Stimulated activated CD4-positive, alpha-beta T cell treated with anti-CD3 and anti-CD28 coated beads, Interleukin-4, amount 100 ng/mL, for 4 hours (primary cell): ENCODE measurements at regions not wholly inside any gene's neighbourhood (a gene's known extent, or its start where the extent isn't known, plus 50 kb on each side); places are given as distances from the start of the nearest gene placed in this dataset.

Source experiments
- DNase-seq, 2 experiments: peaks; one replicate each; pipeline ENCODE4 v3.0.0-alpha.2; 2020

DNA sequence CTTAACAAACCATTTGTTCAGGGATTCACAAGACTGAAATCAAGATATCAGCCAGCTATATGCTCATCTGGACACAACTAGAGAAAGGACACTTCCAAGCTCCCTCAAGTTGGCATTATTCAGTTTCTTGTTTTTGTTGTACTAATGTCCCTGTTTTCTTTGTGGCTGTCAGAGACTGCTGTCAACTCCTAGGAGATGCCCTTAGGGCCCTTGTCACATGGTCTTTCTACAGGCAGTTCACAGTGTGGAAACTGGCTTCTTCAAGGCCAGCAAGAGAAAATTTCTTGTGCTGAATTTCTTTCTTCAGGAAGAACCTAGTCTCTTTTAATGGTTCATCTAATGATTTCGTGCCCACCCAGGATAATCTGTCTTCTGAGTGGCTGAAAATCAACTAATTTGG lies 677.2 kb upstream of the MAN1A1 start:
- no peak for DNase-seq

GRCh38 chr6:120010075-120010474 lies 660.5 kb upstream of the MAN1A1 start:
- DNase-seq: no peak

DNA sequence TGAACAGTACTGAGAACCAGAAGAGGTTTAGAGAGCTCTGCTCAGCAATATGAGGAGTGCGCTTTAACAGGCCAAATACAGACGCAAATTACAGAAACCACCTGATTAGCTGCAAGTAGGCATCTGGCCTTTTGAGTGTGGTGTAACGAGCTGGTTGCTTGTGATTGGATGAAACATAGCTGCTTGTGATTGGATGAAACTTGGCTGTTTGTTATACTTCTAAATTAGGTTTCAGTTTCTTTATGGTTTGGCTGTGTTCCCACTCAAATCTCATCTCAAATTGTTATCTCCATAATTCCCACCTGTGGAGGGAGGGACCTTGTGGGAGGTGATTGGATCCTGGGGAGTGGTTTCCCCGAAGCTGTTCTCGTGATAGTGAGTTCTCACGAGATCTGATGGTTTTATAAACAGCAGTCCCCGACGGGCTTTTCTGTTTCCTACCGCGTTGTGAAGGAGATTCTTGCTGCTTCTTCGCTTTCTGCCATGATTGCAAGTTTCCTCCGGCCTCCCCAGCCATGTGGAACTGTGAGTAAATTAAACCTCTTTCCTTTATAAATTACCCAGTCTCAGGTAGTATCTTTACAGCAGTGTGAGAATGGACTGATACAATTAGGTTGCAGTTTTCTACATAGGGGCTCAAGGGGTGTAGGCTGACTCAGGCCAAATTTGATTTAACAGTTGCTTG lies 655.9 kb upstream of the MAN1A1 start:
- no peak for DNase-seq

GRCh38 chr6:119986934-119987549 lies 637.5 kb upstream of the MAN1A1 start:
- DNase-seq: no peak

DNA sequence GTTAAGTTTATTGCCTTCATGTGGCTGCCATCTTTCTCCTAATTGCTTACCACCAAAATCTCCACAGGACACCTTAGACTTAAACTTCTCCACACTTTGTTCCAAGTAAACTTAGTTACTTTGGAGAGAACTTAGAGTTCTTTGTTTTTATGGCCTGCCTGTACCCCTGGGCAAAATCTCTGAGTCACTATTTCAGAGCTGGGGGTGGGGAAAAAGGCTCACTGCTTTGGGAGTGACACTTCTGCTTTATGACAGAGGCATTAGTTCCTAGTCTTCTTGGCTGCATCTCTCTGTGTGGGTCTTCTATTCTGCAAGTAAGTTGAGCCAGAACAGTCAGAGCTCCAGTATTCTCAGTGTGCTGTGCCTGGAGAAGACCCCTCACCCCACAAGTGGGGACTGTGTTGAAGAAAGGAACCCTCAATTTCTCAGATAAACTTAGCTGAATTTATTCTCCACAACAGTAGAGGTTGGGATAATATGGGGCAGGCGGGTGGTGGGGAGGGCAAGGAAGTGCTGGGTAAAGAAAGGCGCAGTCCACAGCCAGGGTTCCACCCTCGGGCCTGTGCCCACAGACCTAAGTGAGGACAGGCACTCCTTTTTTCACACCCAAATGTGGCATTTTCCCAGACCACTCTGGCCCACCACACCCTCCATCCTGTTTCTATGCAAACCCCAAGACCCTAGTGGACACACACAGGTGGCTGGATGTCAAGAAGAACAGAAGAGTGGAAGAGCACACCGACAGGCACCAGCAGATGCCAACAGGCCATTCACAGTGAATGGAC lies 636.6 kb upstream of the MAN1A1 start:
- no peak for DNase-seq

DNA sequence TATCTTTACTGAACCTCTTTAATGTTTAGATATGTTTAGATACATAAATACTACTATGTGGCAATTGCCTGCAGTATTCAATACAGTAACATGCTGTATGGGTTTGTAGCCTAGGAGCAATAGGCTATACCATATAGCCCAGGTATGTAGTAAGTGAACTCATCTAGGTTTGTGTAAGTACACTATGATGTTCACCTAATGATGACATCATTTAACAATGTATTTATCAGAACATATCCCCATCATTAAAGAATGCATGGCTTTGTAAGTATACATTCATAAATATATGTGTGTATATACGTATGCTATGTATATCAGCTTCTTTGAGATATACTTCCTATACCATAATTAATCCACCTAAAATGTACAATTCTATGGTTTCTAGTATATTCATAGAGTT lies 631.2 kb upstream of the MAN1A1 start:
- no peak for DNase-seq

GRCh38 chr6:119979862-119980261 lies 630.3 kb upstream of the MAN1A1 start:
- no peak for DNase-seq

- no peak for DNase-seq
Observed at GRCh38 chr6:119978274-119978889, 628.8 kb upstream of the MAN1A1 start.

- no peak for DNase-seq
Observed at GRCh38 chr6:119974430-119975159, 625.0 kb upstream of the MAN1A1 start.

- peak in 1 of 2 experiments; percentile 1 for DNase-seq
Observed at GRCh38 chr6:119966484-119966883, 616.9 kb upstream of the MAN1A1 start.

DNA sequence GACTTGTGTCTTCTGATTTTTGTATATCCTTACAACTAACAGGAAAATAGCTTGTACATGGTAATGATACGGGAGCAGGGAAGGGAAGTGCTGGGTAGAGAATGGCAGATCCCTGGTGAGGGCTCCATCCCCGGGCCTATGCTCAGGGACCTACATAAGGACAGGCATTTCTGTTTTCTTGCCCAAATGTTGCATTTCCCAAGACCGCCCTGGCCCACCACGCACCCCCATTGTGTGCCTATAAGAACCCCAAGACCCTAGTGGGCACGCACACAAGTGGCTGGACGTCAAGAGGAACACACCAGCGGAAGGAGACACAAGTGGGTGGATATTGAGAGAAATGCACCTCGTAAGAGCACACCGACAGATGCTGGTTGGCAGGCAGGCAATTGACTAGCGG lies 616.3 kb upstream of the MAN1A1 start:
- no peak for DNase-seq

- no peak for DNase-seq
Observed at GRCh38 chr6:119965008-119965407, 615.4 kb upstream of the MAN1A1 start.

DNA sequence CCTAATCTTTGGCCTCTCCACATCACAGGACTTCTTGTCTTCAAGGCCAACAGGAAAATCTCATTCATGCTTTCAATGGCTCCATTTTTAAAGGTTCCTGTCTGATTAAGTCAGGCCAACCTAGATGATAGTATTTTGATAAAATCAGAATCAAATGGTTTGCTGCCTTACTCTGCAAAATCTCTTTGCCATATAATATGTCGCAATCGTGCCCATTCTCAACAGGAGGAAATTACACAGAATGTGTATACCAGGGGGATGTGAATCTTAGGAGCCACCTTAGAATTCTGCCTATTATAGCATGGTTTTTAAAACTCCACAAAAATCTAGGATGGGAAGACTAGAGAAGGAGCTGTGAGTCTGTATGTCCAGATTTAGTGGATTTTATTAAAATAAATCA lies 612.9 kb upstream of the MAN1A1 start:
- DNase-seq: no peak

DNA sequence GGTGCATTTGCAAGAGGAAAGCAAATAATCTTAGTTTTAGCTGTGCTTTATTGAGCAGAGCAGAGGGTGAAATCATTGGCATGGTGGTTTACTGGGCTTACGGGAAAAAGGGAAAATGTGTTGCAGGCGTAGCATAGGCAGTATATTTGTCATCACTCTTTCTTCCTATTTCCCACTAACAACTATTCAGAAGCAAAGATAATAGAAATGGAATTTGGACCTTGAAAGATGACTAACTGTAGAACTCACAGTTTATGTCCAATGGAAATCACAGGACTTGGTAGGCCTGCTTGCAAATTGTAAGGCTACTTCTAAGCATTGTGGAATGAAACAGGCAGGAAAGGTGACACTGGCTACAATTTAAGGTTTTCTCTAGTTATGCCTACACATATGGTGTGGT lies 611.9 kb upstream of the MAN1A1 start:
- DNase-seq: no peak

- DNase-seq: no peak
Observed at GRCh38 chr6:119960456-119960855, 610.9 kb upstream of the MAN1A1 start.

- DNase-seq: no peak
Observed at GRCh38 chr6:119960036-119960435, 610.5 kb upstream of the MAN1A1 start.

- no peak for DNase-seq
Observed at GRCh38 chr6:119957195-119957594, 607.6 kb upstream of the MAN1A1 start.

- no peak for DNase-seq
Observed at GRCh38 chr6:119952696-119953095, 603.1 kb upstream of the MAN1A1 start.

GRCh38 chr6:119950681-119951080 lies 601.1 kb upstream of the MAN1A1 start:
- DNase-seq: no peak

- DNase-seq: no peak
Observed at GRCh38 chr6:119942078-119942752, 592.7 kb upstream of the MAN1A1 start.

DNA sequence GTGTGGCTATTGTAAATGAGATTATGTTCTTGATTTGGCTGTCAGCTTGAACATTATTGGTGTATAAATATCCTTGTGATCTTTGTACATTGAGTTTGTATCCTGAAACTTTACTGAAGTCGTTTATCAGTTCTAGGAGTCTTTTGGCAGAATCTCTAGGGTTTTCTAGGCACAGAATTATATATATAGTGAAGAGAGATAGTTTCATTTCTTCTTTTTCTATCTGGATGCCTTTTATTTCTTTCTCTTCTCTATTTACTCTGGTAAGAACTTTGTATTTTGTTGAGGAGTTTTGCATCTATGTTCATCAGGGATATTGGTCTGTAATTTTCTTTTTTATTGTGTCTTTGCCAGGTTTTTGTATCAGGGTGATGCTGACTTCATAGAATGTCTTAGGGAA lies 589.2 kb upstream of the MAN1A1 start:
- no peak for DNase-seq

DNA sequence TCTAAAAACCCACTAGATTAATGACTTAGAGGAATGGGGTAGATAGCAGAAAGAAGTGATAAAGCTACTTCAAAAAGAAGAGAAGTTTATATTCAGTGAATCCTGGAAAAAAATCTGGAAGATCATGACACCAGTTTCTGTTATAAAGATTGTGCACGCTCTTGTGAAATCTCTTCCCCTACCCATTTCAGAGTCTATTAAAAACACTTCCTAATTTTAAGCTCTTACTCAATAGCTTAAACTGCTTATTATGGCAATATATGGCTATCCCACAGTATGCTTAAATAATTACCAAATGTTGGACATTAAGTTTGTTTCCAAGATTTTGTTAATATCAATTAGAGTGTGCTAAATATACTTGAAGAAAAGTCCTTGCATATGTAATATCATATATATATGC lies 585.3 kb upstream of the MAN1A1 start:
- DNase-seq: no peak
